ENCODE measurements at regions not wholly inside any gene's neighbourhood (a gene's known extent, or its start where the extent isn't known, plus 50 kb on each side); places are given as distances from the start of the nearest gene placed in this dataset.

- peak; percentile 38 for DNase-seq
Measured at GRCh38 chr7:25759286-25759685, 392.7 kb upstream of the NFE2L3 start.

GRCh38 chr7:25759748-25760147, 392.2 kb upstream of the NFE2L3 start:
- no peak for DNase-seq

GRCh38 chr7:25762511-25763462, 389.2 kb upstream of the NFE2L3 start:
- DNase-seq: no peak

- no peak for DNase-seq
Measured at GRCh38 chr7:25763463-25763860, 388.5 kb upstream of the NFE2L3 start.

- no peak for DNase-seq
Measured at GRCh38 chr7:25765110-25765655, 386.8 kb upstream of the NFE2L3 start.

- no peak for DNase-seq
Measured at GRCh38 chr7:25770235-25770634, 381.8 kb upstream of the NFE2L3 start.

GRCh38 chr7:25770670-25771069, 381.3 kb upstream of the NFE2L3 start:
- no peak for DNase-seq

- no peak for DNase-seq
Measured at GRCh38 chr7:25771491-25771890, 380.5 kb upstream of the NFE2L3 start.

GRCh38 chr7:25772802-25773201, 379.2 kb upstream of the NFE2L3 start:
- DNase-seq: no peak

GRCh38 chr7:25774675-25775074, 377.3 kb upstream of the NFE2L3 start:
- DNase-seq: no peak

- DNase-seq: no peak
Measured at GRCh38 chr7:25775570-25775969, 376.4 kb upstream of the NFE2L3 start.

- DNase-seq: no peak
Measured at GRCh38 chr7:25775999-25776743, 375.8 kb upstream of the NFE2L3 start.

- no peak for DNase-seq
Measured at GRCh38 chr7:25776744-25777123, 375.3 kb upstream of the NFE2L3 start.

- no peak for DNase-seq
Measured at GRCh38 chr7:25777969-25778708, 373.9 kb upstream of the NFE2L3 start.

GRCh38 chr7:25779002-25779546, 372.9 kb upstream of the NFE2L3 start:
- DNase-seq: no peak

- no peak for DNase-seq
Measured at GRCh38 chr7:25780904-25781303, 371.1 kb upstream of the NFE2L3 start.

- no peak for DNase-seq
Measured at GRCh38 chr7:25781704-25782103, 370.3 kb upstream of the NFE2L3 start.

- DNase-seq: no peak
Measured at GRCh38 chr7:25786936-25787335, 365.1 kb upstream of the NFE2L3 start.

GRCh38 chr7:25787336-25787735, 364.7 kb upstream of the NFE2L3 start:
- DNase-seq: no peak

GRCh38 chr7:25788371-25788770, 363.6 kb upstream of the NFE2L3 start:
- no peak for DNase-seq

GRCh38 chr7:25788961-25789620, 362.9 kb upstream of the NFE2L3 start:
- DNase-seq: no peak
